H1 (cell line): ENCODE measurements at regions not wholly inside any gene's neighbourhood (a gene's known extent, or its start where the extent isn't known, plus 50 kb on each side); places are given as distances from the start of the nearest gene placed in this dataset.

Experiments used
- EZH2 ChIP-seq: fragments of 200-600 bp; sonication (generic); IDR thresholded peaks from 2 replicates; pipeline ENCODE4 v1.7.1; 2012; ENCODE audit warnings: low read depth, mild to moderate bottlenecking, moderate library complexity, low read length, inconsistent platforms; ENCODE audit not compliant: severe bottlenecking
- RBBP5 ChIP-seq: IDR thresholded peaks from 2 replicates; pipeline ENCODE4 v1.7.1; 2012; ENCODE audit warnings: low read depth, mild to moderate bottlenecking, inconsistent platforms, low read length, moderate library complexity, borderline replicate concordance
- SP4 ChIP-seq: IDR thresholded peaks from 2 replicates; pipeline ENCODE4 v1.6.1; 2012; ENCODE audit warnings: low read length, inconsistent platforms
- TF ChIP-seq, protein P1 (sequence below): IDR thresholded peaks from 2 replicates; pipeline ENCODE4 v1.6.1; 2011; ENCODE audit warnings: low read depth, mild to moderate bottlenecking, low read length; ENCODE audit not compliant: insufficient read depth

DNA sequence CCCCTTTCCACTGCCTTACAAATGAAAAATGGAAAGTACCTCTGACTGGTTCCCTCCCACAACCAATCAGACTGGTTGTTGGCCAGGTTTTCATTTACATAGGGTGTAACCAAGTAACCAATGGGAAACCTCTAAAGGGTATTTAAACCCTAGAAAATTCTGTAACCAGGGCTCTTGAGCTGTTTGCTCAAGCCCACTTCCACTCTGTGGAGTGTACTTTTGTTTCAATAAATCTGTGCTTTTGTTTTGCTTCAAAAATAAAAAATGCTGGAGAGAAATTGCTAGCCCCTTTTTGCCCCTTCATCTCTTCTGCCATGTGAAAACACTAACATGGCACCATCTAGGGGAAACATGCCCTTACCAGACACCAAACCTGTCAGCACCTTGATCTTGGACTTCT is 129.5 kb downstream of the AHR start (continued):
- TF ChIP-seq EZH2 (no peak), RBBP5 (no peak), SP4 (no peak)
- TF ChIP-seq, protein P1, sequence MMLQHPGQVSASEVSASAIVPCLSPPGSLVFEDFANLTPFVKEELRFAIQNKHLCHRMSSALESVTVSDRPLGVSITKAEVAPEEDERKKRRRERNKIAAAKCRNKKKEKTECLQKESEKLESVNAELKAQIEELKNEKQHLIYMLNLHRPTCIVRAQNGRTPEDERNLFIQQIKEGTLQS, result no peak
